ENCODE measurements at regions not wholly inside any gene's neighbourhood (a gene's known extent, or its start where the extent isn't known, plus 50 kb on each side); places are given as distances from the start of the nearest gene placed in this dataset.

DNA sequence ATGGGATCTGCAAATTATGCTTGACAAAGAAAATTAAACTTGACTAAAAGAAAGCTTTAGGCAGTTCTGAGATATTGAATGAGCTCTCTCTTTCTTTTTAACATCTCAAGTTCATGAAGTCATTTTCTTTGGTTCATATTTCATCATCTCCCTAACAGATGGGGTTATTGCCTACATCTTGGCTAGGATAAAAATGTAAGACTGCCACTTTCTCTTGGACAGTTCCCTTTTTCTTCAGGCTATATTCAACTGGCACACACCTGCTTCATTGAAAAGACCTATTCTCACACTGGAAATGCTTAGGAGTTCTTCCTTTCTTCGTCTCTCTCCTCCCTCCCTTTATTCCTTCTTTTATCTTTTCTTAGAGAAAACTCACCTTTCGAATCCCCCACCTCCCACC, 355.9 kb upstream of the SEL1L start:
- no peak overlapping the region for H3K4me3 ChIP-seq
- no peaks in the 10 kb centered on the region for H3K27me3 ChIP-seq
- H3K36me3 ChIP-seq = no peaks in the 10 kb centered on the region
- intact Hi-C loops (cut with DNase I) = no loop called here
- TF ChIP-seq, protein P1, sequence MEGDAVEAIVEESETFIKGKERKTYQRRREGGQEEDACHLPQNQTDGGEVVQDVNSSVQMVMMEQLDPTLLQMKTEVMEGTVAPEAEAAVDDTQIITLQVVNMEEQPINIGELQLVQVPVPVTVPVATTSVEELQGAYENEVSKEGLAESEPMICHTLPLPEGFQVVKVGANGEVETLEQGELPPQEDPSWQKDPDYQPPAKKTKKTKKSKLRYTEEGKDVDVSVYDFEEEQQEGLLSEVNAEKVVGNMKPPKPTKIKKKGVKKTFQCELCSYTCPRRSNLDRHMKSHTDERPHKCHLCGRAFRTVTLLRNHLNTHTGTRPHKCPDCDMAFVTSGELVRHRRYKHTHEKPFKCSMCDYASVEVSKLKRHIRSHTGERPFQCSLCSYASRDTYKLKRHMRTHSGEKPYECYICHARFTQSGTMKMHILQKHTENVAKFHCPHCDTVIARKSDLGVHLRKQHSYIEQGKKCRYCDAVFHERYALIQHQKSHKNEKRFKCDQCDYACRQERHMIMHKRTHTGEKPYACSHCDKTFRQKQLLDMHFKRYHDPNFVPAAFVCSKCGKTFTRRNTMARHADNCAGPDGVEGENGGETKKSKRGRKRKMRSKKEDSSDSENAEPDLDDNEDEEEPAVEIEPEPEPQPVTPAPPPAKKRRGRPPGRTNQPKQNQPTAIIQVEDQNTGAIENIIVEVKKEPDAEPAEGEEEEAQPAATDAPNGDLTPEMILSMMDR (IDR thresholded peaks at IDR 0.05) = no peak
- TF ChIP-seq POLR2AphosphoS5 (IDR thresholded peaks at IDR 0.05; ENCODE audit: insufficient read depth in 1 of 2, low read depth in 1 of 2) (no peak), POLR2A (IDR thresholded peaks at IDR 0.05) (no peak)
- no peak overlapping the region for H3K27ac ChIP-seq
- no peaks in the 10 kb centered on the region for H3K4me1 ChIP-seq
- no peaks in the 10 kb centered on the region for H3K9me3 ChIP-seq
- no peak for DNase-seq (ENCODE audit: extremely low spot score in 2 of 2)

DNA sequence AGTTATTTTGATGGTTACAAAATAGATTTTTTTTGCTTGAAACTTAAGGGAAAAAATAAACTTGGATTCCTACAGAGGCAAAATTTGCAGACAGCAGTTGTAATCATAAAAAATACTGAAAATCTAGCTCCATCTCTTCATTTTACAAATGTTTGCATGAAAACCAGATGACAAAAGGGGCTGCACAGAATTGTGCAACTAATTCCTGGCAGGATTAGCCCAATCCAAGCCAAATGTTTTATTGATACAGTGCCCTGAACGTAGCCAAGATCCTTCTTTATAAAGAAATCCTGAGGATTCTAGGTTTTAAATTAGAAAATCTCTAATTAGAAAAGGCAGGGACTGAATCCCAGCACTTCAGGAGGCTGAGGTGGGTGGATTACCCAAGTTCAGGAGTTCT, 356.4 kb upstream of the SEL1L start:
- Histone ChIP-seq H3K36me3 (no peaks in the 10 kb centered on the region), H3K4me3 (no peak overlapping the region), H3K9me3 (no peaks in the 10 kb centered on the region), H3K27me3 (no peaks in the 10 kb centered on the region), H3K4me1 (no peaks in the 10 kb centered on the region), H3K27ac (no peak overlapping the region)
- no peak for DNase-seq (ENCODE audit: extremely low spot score in 2 of 2)
- intact Hi-C loops (cut with DNase I) = no loop called here
- no peak for TF ChIP-seq POLR2A (IDR thresholded peaks at IDR 0.05)
- TF ChIP-seq, protein P1 (IDR thresholded peaks at IDR 0.05) = no peak
- no peak for TF ChIP-seq POLR2AphosphoS5 (IDR thresholded peaks at IDR 0.05; ENCODE audit: insufficient read depth in 1 of 2, low read depth in 1 of 2)

DNA sequence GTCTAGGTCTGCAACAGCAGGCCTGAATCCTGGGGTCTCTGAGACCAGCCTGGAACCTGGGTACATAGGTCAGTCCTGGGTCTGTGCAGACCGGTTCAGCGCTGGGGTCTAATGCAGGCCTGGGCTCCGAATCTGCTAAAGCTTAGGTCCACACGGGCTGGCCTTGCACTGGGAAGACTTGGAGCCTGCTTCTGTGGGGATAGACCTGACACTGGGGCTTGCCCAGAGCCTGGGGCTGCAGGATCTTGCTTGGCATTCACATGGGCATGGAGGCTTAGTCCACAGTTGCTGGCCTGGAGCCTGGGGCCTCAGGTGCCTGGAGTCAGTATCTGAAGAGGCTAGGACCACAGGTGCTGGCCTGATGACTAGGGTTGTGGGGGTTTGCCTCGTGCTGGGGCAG, 369.8 kb upstream of the SEL1L start:
- intact Hi-C loops (cut with DNase I) = no loop called here
- no peaks in the 10 kb centered on the region for H3K27me3 ChIP-seq
- H3K9me3 ChIP-seq = no peaks in the 10 kb centered on the region
- H3K4me1 ChIP-seq = no peaks in the 10 kb centered on the region
- no peak overlapping the region for H3K4me3 ChIP-seq
- TF ChIP-seq, protein P1 (IDR thresholded peaks at IDR 0.05) = no peak
- no peak for TF ChIP-seq POLR2AphosphoS5 (IDR thresholded peaks at IDR 0.05; ENCODE audit: insufficient read depth in 1 of 2, low read depth in 1 of 2)
- no peak for TF ChIP-seq POLR2A (IDR thresholded peaks at IDR 0.05)
- H3K36me3 ChIP-seq = no peaks in the 10 kb centered on the region
- DNase-seq (ENCODE audit: extremely low spot score in 2 of 2) = no peak
- H3K27ac ChIP-seq = no peak overlapping the region

DNA sequence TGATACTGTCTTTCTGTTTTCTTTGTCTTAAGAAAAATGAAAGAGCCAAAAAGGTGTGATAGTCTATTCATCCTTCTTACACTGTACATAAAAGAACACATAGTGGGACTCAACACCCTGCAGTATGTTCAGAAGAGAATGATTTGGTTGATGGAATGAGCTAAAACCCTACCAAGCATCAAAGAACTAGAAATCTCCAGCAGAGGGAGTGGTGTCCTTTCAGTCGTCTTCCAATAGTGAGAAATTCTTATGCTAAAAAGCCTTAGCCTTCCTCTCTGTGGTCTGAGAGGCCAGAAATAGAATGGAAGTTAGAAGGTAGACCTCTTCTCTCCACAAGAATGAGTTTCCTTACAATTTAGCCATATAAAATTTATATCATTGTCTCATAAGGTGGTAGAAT, 393.4 kb upstream of the SEL1L start:
- H3K27me3 ChIP-seq = no peaks in the 10 kb centered on the region
- H3K36me3 ChIP-seq = no peaks in the 10 kb centered on the region
- TF ChIP-seq, protein P1 (IDR thresholded peaks at IDR 0.05) = no peak
- no peak for TF ChIP-seq POLR2AphosphoS5 (IDR thresholded peaks at IDR 0.05; ENCODE audit: insufficient read depth in 1 of 2, low read depth in 1 of 2)
- no peak for TF ChIP-seq POLR2A (IDR thresholded peaks at IDR 0.05)
- no peak overlapping the region for H3K27ac ChIP-seq
- no peaks in the 10 kb centered on the region for H3K9me3 ChIP-seq
- DNase-seq (ENCODE audit: extremely low spot score in 2 of 2) = no peak
- H3K4me3 ChIP-seq = no peak overlapping the region
- H3K4me1 ChIP-seq = no peaks in the 10 kb centered on the region
- intact Hi-C loops (cut with DNase I) = no loop called here

DNA sequence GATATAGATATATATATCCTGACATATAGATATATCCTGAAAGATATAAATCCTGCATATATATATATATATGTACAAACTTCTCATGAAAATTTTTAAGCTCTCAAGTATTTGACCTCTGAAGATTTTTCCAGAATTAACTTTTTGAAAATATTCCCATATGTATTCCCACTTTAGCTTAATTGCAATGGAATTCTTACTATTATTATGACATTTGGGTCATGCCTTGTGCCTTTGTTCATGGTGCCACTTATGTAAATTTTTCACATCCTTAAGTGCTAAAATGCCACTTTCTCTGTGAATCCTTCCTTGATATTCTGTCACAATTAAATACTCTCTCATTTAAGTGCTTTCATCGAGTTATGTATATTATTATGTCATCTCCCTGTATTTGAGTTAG, 398.2 kb upstream of the SEL1L start:
- no peak for TF ChIP-seq POLR2A (IDR thresholded peaks at IDR 0.05)
- TF ChIP-seq, protein P1 (IDR thresholded peaks at IDR 0.05) = no peak
- no peak for TF ChIP-seq POLR2AphosphoS5 (IDR thresholded peaks at IDR 0.05; ENCODE audit: insufficient read depth in 1 of 2, low read depth in 1 of 2)
- H3K4me3 ChIP-seq = no peak overlapping the region
- intact Hi-C loops (cut with DNase I) = no loop called here
- no peaks in the 10 kb centered on the region for H3K4me1 ChIP-seq
- no peaks in the 10 kb centered on the region for H3K27me3 ChIP-seq
- H3K9me3 ChIP-seq = no peaks in the 10 kb centered on the region
- no peaks in the 10 kb centered on the region for H3K36me3 ChIP-seq
- no peak overlapping the region for H3K27ac ChIP-seq
- no peak for DNase-seq (ENCODE audit: extremely low spot score in 2 of 2)

Measured in vagina (tissue), 2 donors.